ENCODE measurements at regions not wholly inside any gene's neighbourhood (a gene's known extent, or its start where the extent isn't known, plus 50 kb on each side); places are given as distances from the start of the nearest gene placed in this dataset.
"Not testable (repeated sequence)": the region's sequence is repeated elsewhere in the genome, so short reads cannot be mapped to it uniquely, and the experiment has no call there.

GRCh38 chr2:47964277-47964676, 58.0 kb upstream of the FBXO11 start:
- Histone ChIP-seq H3K4me1 (ENCODE audit: control insufficient read depth, insufficient read depth, low read length) (no peaks in the 10 kb centered on the region; the same call in 1 of the 2 replicates), H3K4me3 (ENCODE audit: low read length) (no peak overlapping the region)

GRCh38 chr2:47964722-47965434, 58.6 kb upstream of the FBXO11 start:
- H3K4me3 ChIP-seq (ENCODE audit: low read length) = no peak overlapping the region
- H3K27ac ChIP-seq (ENCODE audit: low read length) = no peak overlapping the region
- no peaks in the 10 kb centered on the region for H3K27me3 ChIP-seq (ENCODE audit: control insufficient read depth, insufficient read depth, low read length)
- WGBS (ENCODE audit: insufficient coverage, insufficient read length) = no CpG with 5 or more reads among the region's 8 CpGs
- H3K4me1 ChIP-seq (ENCODE audit: control insufficient read depth, insufficient read depth, low read length) = no peaks in the 10 kb centered on the region; the same call in 1 of the 2 replicates
- no peaks in the 10 kb centered on the region for H3K9me3 ChIP-seq (ENCODE audit: control insufficient read depth, insufficient read depth, low read length)
- H3K36me3 ChIP-seq (ENCODE audit: control insufficient read depth, insufficient read depth, low read length) = no peaks in the 10 kb centered on the region
- DNase-seq (ENCODE audit: low read depth, low spot score) = no peak

More at GRCh38 chr2:47964277-47964676, 58.0 kb upstream of the FBXO11 start:
- Histone ChIP-seq H3K9me3 (ENCODE audit: control insufficient read depth, insufficient read depth, low read length) (no peaks in the 10 kb centered on the region), H3K36me3 (ENCODE audit: control insufficient read depth, insufficient read depth, low read length) (no peaks in the 10 kb centered on the region), H3K27me3 (ENCODE audit: control insufficient read depth, insufficient read depth, low read length) (no peaks in the 10 kb centered on the region), H3K27ac (ENCODE audit: low read length) (no peak overlapping the region)
- DNase-seq (ENCODE audit: low read depth, low spot score) = no peak

GRCh38 chr2:47976728-47977127, 70.4 kb upstream of the FBXO11 start:
- H3K36me3 ChIP-seq (ENCODE audit: control insufficient read depth, insufficient read depth, low read length); H3K27me3 ChIP-seq (ENCODE audit: control insufficient read depth, insufficient read depth, low read length); H3K4me3 ChIP-seq (ENCODE audit: low read length); H3K4me1 ChIP-seq (ENCODE audit: control insufficient read depth, insufficient read depth, low read length); DNase-seq (ENCODE audit: low read depth, low spot score); H3K27ac ChIP-seq (ENCODE audit: low read length); H3K9me3 ChIP-seq (ENCODE audit: control insufficient read depth, insufficient read depth, low read length): not testable (repeated sequence)

- Histone ChIP-seq H3K27ac (ENCODE audit: low read length) (no peak overlapping the region), H3K4me3 (ENCODE audit: low read length) (no peak overlapping the region; the same call in 1 of the 2 replicates), H3K4me1 (ENCODE audit: control insufficient read depth, insufficient read depth, low read length) (no peaks in the 10 kb centered on the region), H3K27me3 (ENCODE audit: control insufficient read depth, insufficient read depth, low read length) (no peaks in the 10 kb centered on the region), H3K9me3 (ENCODE audit: control insufficient read depth, insufficient read depth, low read length) (no peaks in the 10 kb centered on the region), H3K36me3 (ENCODE audit: control insufficient read depth, insufficient read depth, low read length) (no peaks in the 10 kb centered on the region)
- DNase-seq (ENCODE audit: low read depth, low spot score) = no peak
Measured at GRCh38 chr2:47984041-47984440, 77.7 kb upstream of the FBXO11 start.

- DNase-seq (ENCODE audit: low read depth, low spot score) = no peak
- Histone ChIP-seq H3K4me3 (ENCODE audit: low read length) (no peak overlapping the region), H3K27ac (ENCODE audit: low read length) (no peak overlapping the region), H3K36me3 (ENCODE audit: control insufficient read depth, insufficient read depth, low read length) (no peaks in the 10 kb centered on the region), H3K4me1 (ENCODE audit: control insufficient read depth, insufficient read depth, low read length) (no peaks in the 10 kb centered on the region), H3K27me3 (ENCODE audit: control insufficient read depth, insufficient read depth, low read length) (no peaks in the 10 kb centered on the region), H3K9me3 (ENCODE audit: control insufficient read depth, insufficient read depth, low read length) (no peaks in the 10 kb centered on the region)
- WGBS (ENCODE audit: insufficient coverage, insufficient read length) = no CpG with 5 or more reads among the region's 2 CpGs
Measured at GRCh38 chr2:47990503-47990902, 84.2 kb upstream of the FBXO11 start.

GRCh38 chr2:47992671-47993070, 86.4 kb upstream of the FBXO11 start:
- no peak overlapping the region for H3K27ac ChIP-seq (ENCODE audit: low read length)
- no peaks in the 10 kb centered on the region for H3K4me1 ChIP-seq (ENCODE audit: control insufficient read depth, insufficient read depth, low read length)
- no peaks in the 10 kb centered on the region for H3K36me3 ChIP-seq (ENCODE audit: control insufficient read depth, insufficient read depth, low read length)
- DNase-seq (ENCODE audit: low read depth, low spot score) = no peak
- H3K27me3 ChIP-seq (ENCODE audit: control insufficient read depth, insufficient read depth, low read length) = no peaks in the 10 kb centered on the region
- H3K4me3 ChIP-seq (ENCODE audit: low read length) = no peak overlapping the region
- H3K9me3 ChIP-seq (ENCODE audit: control insufficient read depth, insufficient read depth, low read length) = no peaks in the 10 kb centered on the region

GRCh38 chr2:47996808-47997207, 90.5 kb upstream of the FBXO11 start:
- Histone ChIP-seq H3K9me3 (ENCODE audit: control insufficient read depth, insufficient read depth, low read length) (no peaks in the 10 kb centered on the region), H3K27ac (ENCODE audit: low read length) (no peak overlapping the region), H3K4me1 (ENCODE audit: control insufficient read depth, insufficient read depth, low read length) (no peaks in the 10 kb centered on the region), H3K4me3 (ENCODE audit: low read length) (no peak overlapping the region), H3K27me3 (ENCODE audit: control insufficient read depth, insufficient read depth, low read length) (no peaks in the 10 kb centered on the region), H3K36me3 (ENCODE audit: control insufficient read depth, insufficient read depth, low read length) (no peaks in the 10 kb centered on the region)
- WGBS (ENCODE audit: insufficient coverage, insufficient read length) = no CpG with 5 or more reads among the region's 4 CpGs
- no peak for DNase-seq (ENCODE audit: low read depth, low spot score)

GRCh38 chr2:47999512-47999911, 93.2 kb upstream of the FBXO11 start:
- Histone ChIP-seq H3K27me3 (ENCODE audit: control insufficient read depth, insufficient read depth, low read length) (no peaks in the 10 kb centered on the region), H3K4me3 (ENCODE audit: low read length) (no peak overlapping the region), H3K4me1 (ENCODE audit: control insufficient read depth, insufficient read depth, low read length) (no peaks in the 10 kb centered on the region), H3K9me3 (ENCODE audit: control insufficient read depth, insufficient read depth, low read length) (no peaks in the 10 kb centered on the region), H3K27ac (ENCODE audit: low read length) (no peak overlapping the region), H3K36me3 (ENCODE audit: control insufficient read depth, insufficient read depth, low read length) (no peaks in the 10 kb centered on the region)
- no peak for DNase-seq (ENCODE audit: low read depth, low spot score)
- no CpG with 5 or more reads among the region's 1 CpG for WGBS (ENCODE audit: insufficient coverage, insufficient read length)

GRCh38 chr2:48001498-48001897, 95.2 kb upstream of the FBXO11 start:
- no peak for DNase-seq (ENCODE audit: low read depth, low spot score)
- Histone ChIP-seq H3K9me3 (ENCODE audit: control insufficient read depth, insufficient read depth, low read length) (no peaks in the 10 kb centered on the region), H3K4me3 (ENCODE audit: low read length) (no peak overlapping the region), H3K4me1 (ENCODE audit: control insufficient read depth, insufficient read depth, low read length) (no peaks in the 10 kb centered on the region), H3K27ac (ENCODE audit: low read length) (no peak overlapping the region), H3K27me3 (ENCODE audit: control insufficient read depth, insufficient read depth, low read length) (no peaks in the 10 kb centered on the region), H3K36me3 (ENCODE audit: control insufficient read depth, insufficient read depth, low read length) (no peaks in the 10 kb centered on the region)

GRCh38 chr2:48006094-48006493, 99.8 kb upstream of the FBXO11 start:
- Histone ChIP-seq H3K27me3 (ENCODE audit: control insufficient read depth, insufficient read depth, low read length) (no peaks in the 10 kb centered on the region), H3K36me3 (ENCODE audit: control insufficient read depth, insufficient read depth, low read length) (no peaks in the 10 kb centered on the region), H3K4me1 (ENCODE audit: control insufficient read depth, insufficient read depth, low read length) (no peaks in the 10 kb centered on the region), H3K27ac (ENCODE audit: low read length) (no peak overlapping the region), H3K9me3 (ENCODE audit: control insufficient read depth, insufficient read depth, low read length) (no peaks in the 10 kb centered on the region), H3K4me3 (ENCODE audit: low read length) (no peak overlapping the region)
- DNase-seq (ENCODE audit: low read depth, low spot score) = no peak

GRCh38 chr2:48007699-48008268, 101.5 kb upstream of the FBXO11 start:
- H3K4me3 ChIP-seq (ENCODE audit: low read length) = no peak overlapping the region
- no peak overlapping the region for H3K27ac ChIP-seq (ENCODE audit: low read length)
- WGBS (ENCODE audit: insufficient coverage, insufficient read length) = no CpG with 5 or more reads among the region's 2 CpGs

More at GRCh38 chr2:48007699-48008268, 101.5 kb upstream of the FBXO11 start:
- Histone ChIP-seq H3K9me3 (ENCODE audit: control insufficient read depth, insufficient read depth, low read length) (no peaks in the 10 kb centered on the region), H3K4me1 (ENCODE audit: control insufficient read depth, insufficient read depth, low read length) (no peaks in the 10 kb centered on the region), H3K36me3 (ENCODE audit: control insufficient read depth, insufficient read depth, low read length) (no peaks in the 10 kb centered on the region), H3K27me3 (ENCODE audit: control insufficient read depth, insufficient read depth, low read length) (no peaks in the 10 kb centered on the region)
- DNase-seq (ENCODE audit: low read depth, low spot score) = no peak

All from iPS DF 6.9 (cell line).